ENCODE measurements at regions not wholly inside any gene's neighbourhood (a gene's known extent, or its start where the extent isn't known, plus 50 kb on each side); places are given as distances from the start of the nearest gene placed in this dataset.

GRCh38 chr14:30266290-30266689 is 292.7 kb upstream of the G2E3 start:
- intact Hi-C loops (cut with micrococcal nuclease) = no loop called here
- no peaks in the 10 kb centered on the region for H3K9me2 ChIP-seq (replicated peaks; ENCODE audit: low read length)
- DNase-seq (no peak), ATAC-seq (no peak)
- 0 out of 2 replicates have a peak, but pooled peaks cover 1% of the 10 kb centered on the region for H3K27me3 ChIP-seq (ENCODE audit: low read length)
- H3K4me2 ChIP-seq (ENCODE audit: low read length) = no peak overlapping the region
- TF ChIP-seq EZH2 (IDR thresholded peaks at IDR 0.05; ENCODE audit: low read length, unreplicated experiment) (no peak), EZH2phosphoT487 (IDR thresholded peaks at IDR 0.05; ENCODE audit: borderline replicate concordance, low read length) (no peak)
- TF ChIP-seq, protein P1, sequence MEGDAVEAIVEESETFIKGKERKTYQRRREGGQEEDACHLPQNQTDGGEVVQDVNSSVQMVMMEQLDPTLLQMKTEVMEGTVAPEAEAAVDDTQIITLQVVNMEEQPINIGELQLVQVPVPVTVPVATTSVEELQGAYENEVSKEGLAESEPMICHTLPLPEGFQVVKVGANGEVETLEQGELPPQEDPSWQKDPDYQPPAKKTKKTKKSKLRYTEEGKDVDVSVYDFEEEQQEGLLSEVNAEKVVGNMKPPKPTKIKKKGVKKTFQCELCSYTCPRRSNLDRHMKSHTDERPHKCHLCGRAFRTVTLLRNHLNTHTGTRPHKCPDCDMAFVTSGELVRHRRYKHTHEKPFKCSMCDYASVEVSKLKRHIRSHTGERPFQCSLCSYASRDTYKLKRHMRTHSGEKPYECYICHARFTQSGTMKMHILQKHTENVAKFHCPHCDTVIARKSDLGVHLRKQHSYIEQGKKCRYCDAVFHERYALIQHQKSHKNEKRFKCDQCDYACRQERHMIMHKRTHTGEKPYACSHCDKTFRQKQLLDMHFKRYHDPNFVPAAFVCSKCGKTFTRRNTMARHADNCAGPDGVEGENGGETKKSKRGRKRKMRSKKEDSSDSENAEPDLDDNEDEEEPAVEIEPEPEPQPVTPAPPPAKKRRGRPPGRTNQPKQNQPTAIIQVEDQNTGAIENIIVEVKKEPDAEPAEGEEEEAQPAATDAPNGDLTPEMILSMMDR (conservative IDR thresholded peaks at IDR 0.05; ENCODE audit: low read depth, low read length) = peak; percentile 25; the same call in 1 of the 2 replicates
- H3K27ac ChIP-seq (ENCODE audit: low read length) = no peak overlapping the region
- no peaks in the 10 kb centered on the region for H3K79me2 ChIP-seq (ENCODE audit: low read length)
- no peaks in the 10 kb centered on the region for H3F3A ChIP-seq (ENCODE audit: low read length, unreplicated experiment)
- CTCF ChIA-PET = no interaction called here
- no peak overlapping the region for H3K4me3 ChIP-seq (ENCODE audit: low read length)
- no peak overlapping the region for H2AFZ ChIP-seq (ENCODE audit: low read length)
- POLR2A ChIA-PET (ENCODE audit: unreplicated experiment) = no interaction called here
- no peaks in the 10 kb centered on the region for H3K36me3 ChIP-seq (ENCODE audit: low read depth, low read length)
- no peaks in the 10 kb centered on the region for H4K20me1 ChIP-seq (ENCODE audit: low read length)
- H3K9me3 ChIP-seq (ENCODE audit: low read length) = no peaks in the 10 kb centered on the region
- peaks cover 9% of the 10 kb centered on the region; the same call in 1 of the 2 replicates for H3K4me1 ChIP-seq (ENCODE audit: insufficient read depth, low read length)
- no TSS peak for BruUV-seq (replicated peaks)
- H3K9ac ChIP-seq (ENCODE audit: low read length) = no peak overlapping the region

- ATAC-seq = 0 out of 2 replicates have a peak, but pooled peaks have one; percentile 9
These were observed 291.8 kb upstream of the G2E3 start for GRCh38 chr14:30267141-30267540.

More at GRCh38 chr14:30267141-30267540, 291.8 kb upstream of the G2E3 start:
- ChIA-PET CTCF (no interaction called here), POLR2A (ENCODE audit: unreplicated experiment) (no interaction called here)
- Histone ChIP-seq H3K9me3 (ENCODE audit: low read length) (no peaks in the 10 kb centered on the region), H3K9ac (ENCODE audit: low read length) (no peak overlapping the region), H3K4me1 (ENCODE audit: insufficient read depth, low read length) (peaks cover 9% of the 10 kb centered on the region; the same call in 1 of the 2 replicates), H3K4me2 (ENCODE audit: low read length) (no peak overlapping the region), H4K20me1 (ENCODE audit: low read length) (no peaks in the 10 kb centered on the region), H3K79me2 (ENCODE audit: low read length) (no peaks in the 10 kb centered on the region), H3K4me3 (ENCODE audit: low read length) (no peak overlapping the region), H2AFZ (ENCODE audit: low read length) (no peak overlapping the region), H3K27me3 (ENCODE audit: low read length) (peaks cover 2% of the 10 kb centered on the region; the same call in 1 of the 2 replicates), H3F3A (ENCODE audit: low read length, unreplicated experiment) (no peaks in the 10 kb centered on the region), H3K9me2 (replicated peaks; ENCODE audit: low read length) (no peaks in the 10 kb centered on the region), H3K36me3 (ENCODE audit: low read depth, low read length) (no peaks in the 10 kb centered on the region), H3K27ac (ENCODE audit: low read length) (no peak overlapping the region)
- no TSS peak for BruUV-seq (replicated peaks)
- TF ChIP-seq EZH2phosphoT487 (IDR thresholded peaks at IDR 0.05; ENCODE audit: borderline replicate concordance, low read length) = no peak
- TF ChIP-seq, protein P1 (conservative IDR thresholded peaks at IDR 0.05; ENCODE audit: low read depth, low read length) = no peak
- no peak for TF ChIP-seq EZH2 (IDR thresholded peaks at IDR 0.05; ENCODE audit: low read length, unreplicated experiment)
- peak; percentile 35 for DNase-seq
- intact Hi-C loops (cut with micrococcal nuclease) = no loop called here
